ENCODE measurements at regions not wholly inside any gene's neighbourhood (a gene's known extent, or its start where the extent isn't known, plus 50 kb on each side); places are given as distances from the start of the nearest gene placed in this dataset.

DNA sequence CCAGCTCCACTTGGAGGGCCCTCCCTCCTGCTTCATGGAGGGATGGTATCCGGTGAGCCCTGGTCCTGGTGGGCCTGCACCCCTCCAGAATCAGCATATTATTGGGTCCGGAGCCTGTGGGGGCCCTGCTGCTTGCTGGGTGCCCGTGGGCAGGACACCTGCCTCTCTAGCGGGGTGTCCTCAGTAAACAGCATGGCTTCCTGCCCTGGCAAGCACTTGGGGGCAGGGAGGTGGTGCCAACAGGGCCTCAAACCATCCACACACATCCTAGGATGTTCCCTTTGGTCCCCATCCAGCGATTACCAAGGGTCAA lies 108.3 kb downstream of the CTTN start:
- Histone ChIP-seq H3F3A (ENCODE audit: insufficient read depth) (no peaks in the 10 kb centered on the region), H3K4me2 (ENCODE audit: low read depth, low read length, poor library complexity, severe bottlenecking) (no peak overlapping the region)

DNA sequence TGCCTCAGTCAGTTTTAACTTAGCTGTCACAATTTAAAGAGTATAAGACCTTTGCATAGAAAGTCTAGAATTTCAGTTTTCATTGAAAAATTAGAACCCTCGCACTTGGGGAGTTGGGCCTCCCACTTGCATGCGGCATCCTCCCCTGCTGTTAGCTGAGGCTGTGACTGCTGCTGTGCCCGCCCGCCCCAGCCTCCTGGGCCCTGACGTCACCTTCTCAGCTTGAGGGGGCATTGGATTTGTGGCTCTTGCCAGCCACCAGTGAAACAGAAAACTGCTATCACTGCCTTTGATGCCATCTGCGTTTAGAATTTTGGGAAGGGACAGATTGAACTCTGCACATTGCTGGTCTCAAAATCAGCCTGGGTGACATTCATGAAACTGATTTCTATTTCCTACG lies 108.7 kb downstream of the CTTN start:
- TF ChIP-seq, protein P1, sequence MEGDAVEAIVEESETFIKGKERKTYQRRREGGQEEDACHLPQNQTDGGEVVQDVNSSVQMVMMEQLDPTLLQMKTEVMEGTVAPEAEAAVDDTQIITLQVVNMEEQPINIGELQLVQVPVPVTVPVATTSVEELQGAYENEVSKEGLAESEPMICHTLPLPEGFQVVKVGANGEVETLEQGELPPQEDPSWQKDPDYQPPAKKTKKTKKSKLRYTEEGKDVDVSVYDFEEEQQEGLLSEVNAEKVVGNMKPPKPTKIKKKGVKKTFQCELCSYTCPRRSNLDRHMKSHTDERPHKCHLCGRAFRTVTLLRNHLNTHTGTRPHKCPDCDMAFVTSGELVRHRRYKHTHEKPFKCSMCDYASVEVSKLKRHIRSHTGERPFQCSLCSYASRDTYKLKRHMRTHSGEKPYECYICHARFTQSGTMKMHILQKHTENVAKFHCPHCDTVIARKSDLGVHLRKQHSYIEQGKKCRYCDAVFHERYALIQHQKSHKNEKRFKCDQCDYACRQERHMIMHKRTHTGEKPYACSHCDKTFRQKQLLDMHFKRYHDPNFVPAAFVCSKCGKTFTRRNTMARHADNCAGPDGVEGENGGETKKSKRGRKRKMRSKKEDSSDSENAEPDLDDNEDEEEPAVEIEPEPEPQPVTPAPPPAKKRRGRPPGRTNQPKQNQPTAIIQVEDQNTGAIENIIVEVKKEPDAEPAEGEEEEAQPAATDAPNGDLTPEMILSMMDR (IDR thresholded peaks at IDR 0.05; ENCODE audit: insufficient read depth, low read length, poor library complexity, severe bottlenecking) = no peak
- TF ChIP-seq EZH2phosphoT487 (conservative IDR thresholded peaks at IDR 0.05; ENCODE audit: low read length) = no peak
- H2AFZ ChIP-seq (ENCODE audit: low read depth, low read length, severe bottlenecking) = no peak overlapping the region

More for the DNA sequence above, 108.3 kb downstream of the CTTN start:
- no peaks in the 10 kb centered on the region for H3K27me3 ChIP-seq (ENCODE audit: low read length)
- no peak overlapping the region for H3K27ac ChIP-seq (ENCODE audit: low read depth, low read length)
- no peaks in the 10 kb centered on the region for H3K36me3 ChIP-seq (ENCODE audit: low read length)
- no peak overlapping the region for H2AFZ ChIP-seq (ENCODE audit: low read depth, low read length, severe bottlenecking)
- no peaks in the 10 kb centered on the region for H3K9me2 ChIP-seq (replicated peaks; ENCODE audit: insufficient read depth, low read length)
- TF ChIP-seq, protein P1 (IDR thresholded peaks at IDR 0.05; ENCODE audit: insufficient read depth, low read length, poor library complexity, severe bottlenecking) = no peak
- TF ChIP-seq EZH2phosphoT487 (conservative IDR thresholded peaks at IDR 0.05; ENCODE audit: low read length) = no peak
- 0 out of 2 replicates have a peak, but pooled peaks cover under 1% of the 10 kb centered on the region for H3K9me3 ChIP-seq (ENCODE audit: insufficient read depth, low read length)
- H3K79me2 ChIP-seq (ENCODE audit: insufficient read depth, low read length) = no peaks in the 10 kb centered on the region
- no peaks in the 10 kb centered on the region for H4K20me1 ChIP-seq (ENCODE audit: low read depth, low read length)
- no peak overlapping the region for H3K4me3 ChIP-seq (ENCODE audit: insufficient read depth, low read length, poor library complexity, severe bottlenecking)
- no peak overlapping the region for H3K9ac ChIP-seq (ENCODE audit: low read length)

DNA sequence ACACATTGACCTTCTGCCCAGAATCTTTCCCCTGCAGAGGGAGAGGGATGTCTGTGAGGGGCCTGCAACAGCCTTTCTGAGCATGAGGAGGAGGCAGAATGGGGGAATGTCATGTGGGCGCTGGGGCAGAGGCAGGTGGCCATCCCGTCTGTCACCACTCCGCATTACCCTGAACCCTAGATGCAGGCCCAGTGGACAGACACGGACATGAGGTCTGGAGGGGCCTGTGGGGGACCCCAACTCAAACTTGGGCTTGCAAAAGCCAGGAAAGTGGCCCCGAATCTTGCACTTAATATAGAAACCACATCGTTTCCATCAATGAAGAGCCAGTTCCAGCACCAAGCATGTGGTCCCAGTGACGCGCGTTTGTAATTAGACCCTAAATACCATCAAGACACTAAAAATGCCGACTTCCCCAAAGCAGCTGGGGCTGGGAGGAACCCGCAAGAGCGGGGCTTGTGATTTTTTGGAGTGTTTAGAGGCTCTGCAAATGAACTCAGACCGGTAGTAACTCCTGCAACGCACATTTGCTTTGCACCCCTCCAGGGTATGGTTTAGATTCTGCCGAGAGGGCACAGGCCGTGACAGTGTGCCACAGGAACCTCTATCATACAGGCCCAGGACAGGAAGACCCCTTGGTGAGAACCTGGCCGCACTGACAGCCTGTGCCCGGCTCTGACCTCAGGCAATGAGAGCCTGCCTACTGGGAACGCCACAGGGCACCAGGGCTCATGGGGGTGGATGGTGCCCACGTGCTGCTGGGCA lies 109.3 kb downstream of the CTTN start:
- no peak overlapping the region for H3K4me2 ChIP-seq (ENCODE audit: low read depth, low read length, poor library complexity, severe bottlenecking)
- H3F3A ChIP-seq (ENCODE audit: insufficient read depth) = no peaks in the 10 kb centered on the region
- H3K36me3 ChIP-seq (ENCODE audit: low read length) = no peaks in the 10 kb centered on the region
- no peak overlapping the region for H3K27ac ChIP-seq (ENCODE audit: low read depth, low read length)
- TF ChIP-seq, protein P1 (IDR thresholded peaks at IDR 0.05; ENCODE audit: insufficient read depth, low read length, poor library complexity, severe bottlenecking) = no peak
- no peak for TF ChIP-seq EZH2phosphoT487 (conservative IDR thresholded peaks at IDR 0.05; ENCODE audit: low read length)
- H3K27me3 ChIP-seq (ENCODE audit: low read length) = no peaks in the 10 kb centered on the region
- H3K9me3 ChIP-seq (ENCODE audit: insufficient read depth, low read length) = peaks cover 9% of the 10 kb centered on the region; the same call in 1 of the 2 replicates
- H3K9me2 ChIP-seq (replicated peaks; ENCODE audit: insufficient read depth, low read length) = no peaks in the 10 kb centered on the region
- H3K4me3 ChIP-seq (ENCODE audit: insufficient read depth, low read length, poor library complexity, severe bottlenecking) = no peak overlapping the region
- no peak overlapping the region for H3K9ac ChIP-seq (ENCODE audit: low read length)
- no peak overlapping the region for H2AFZ ChIP-seq (ENCODE audit: low read depth, low read length, severe bottlenecking)
- no peaks in the 10 kb centered on the region for H3K79me2 ChIP-seq (ENCODE audit: insufficient read depth, low read length)
- no peaks in the 10 kb centered on the region for H4K20me1 ChIP-seq (ENCODE audit: low read depth, low read length)

More for the DNA sequence above, 108.7 kb downstream of the CTTN start:
- H3K36me3 ChIP-seq (ENCODE audit: low read length) = no peaks in the 10 kb centered on the region
- no peaks in the 10 kb centered on the region for H3K79me2 ChIP-seq (ENCODE audit: insufficient read depth, low read length)
- no peaks in the 10 kb centered on the region for H3K27me3 ChIP-seq (ENCODE audit: low read length)
- H3K9me2 ChIP-seq (replicated peaks; ENCODE audit: insufficient read depth, low read length) = no peaks in the 10 kb centered on the region
- H3K9ac ChIP-seq (ENCODE audit: low read length) = no peak overlapping the region
- H3K27ac ChIP-seq (ENCODE audit: low read depth, low read length) = no peak overlapping the region
- H3K9me3 ChIP-seq (ENCODE audit: insufficient read depth, low read length) = peaks cover 4% of the 10 kb centered on the region; the same call in 1 of the 2 replicates
- no peak overlapping the region for H3K4me3 ChIP-seq (ENCODE audit: insufficient read depth, low read length, poor library complexity, severe bottlenecking)
- H3K4me2 ChIP-seq (ENCODE audit: low read depth, low read length, poor library complexity, severe bottlenecking) = no peak overlapping the region
- H4K20me1 ChIP-seq (ENCODE audit: low read depth, low read length) = no peaks in the 10 kb centered on the region
- H3F3A ChIP-seq (ENCODE audit: insufficient read depth) = no peaks in the 10 kb centered on the region
